Effector memory CD4-positive, alpha-beta T cell (primary cell): ENCODE measurements at regions not wholly inside any gene's neighbourhood (a gene's known extent, or its start where the extent isn't known, plus 50 kb on each side); places are given as distances from the start of the nearest gene placed in this dataset.

ENCODE experiments used
- DNase-seq, 3 donors: peaks; one replicate each; pipeline ENCODE4 v3.0.0-alpha.2; 2020
- H3K27ac ChIP-seq: 2 replicates; pipeline ENCODE4 v1.7.0; 2013; ENCODE audit warnings: mild to moderate bottlenecking, low read length, moderate library complexity; ENCODE audit not compliant: insufficient read depth, poor library complexity, severe bottlenecking
- H3K27me3 ChIP-seq: replicated peaks from 2 replicates; pipeline ENCODE4 v1.7.0; 2013; ENCODE audit warnings: mild to moderate bottlenecking, low read length; ENCODE audit not compliant: insufficient read depth, control insufficient read depth, poor library complexity, severe bottlenecking
- H3K36me3 ChIP-seq: 2 replicates; pipeline ENCODE4 v1.7.0; 2013; ENCODE audit warnings: mild to moderate bottlenecking, low read length, moderate library complexity; ENCODE audit not compliant: control insufficient read depth, insufficient read depth
- H3K4me1 ChIP-seq: 2 replicates; pipeline ENCODE4 v1.7.0; 2013; ENCODE audit warnings: low read length, mild to moderate bottlenecking; ENCODE audit not compliant: control insufficient read depth, insufficient read depth, poor library complexity, severe bottlenecking
- H3K4me3 ChIP-seq: 2 replicates; pipeline ENCODE4 v1.7.0; 2013; ENCODE audit warnings: low read length, low read depth, mild to moderate bottlenecking; ENCODE audit not compliant: insufficient read depth, poor library complexity, severe bottlenecking
- H3K9me3 ChIP-seq: 2 replicates; pipeline ENCODE4 v1.7.0; 2013; ENCODE audit warnings: mild to moderate bottlenecking, low read length, moderate library complexity; ENCODE audit not compliant: control insufficient read depth

- Histone ChIP-seq H3K27ac (no peak overlapping the region), H3K4me1 (no peaks in the 10 kb centered on the region)
Observed at GRCh38 chr10:8998751-8999150, 944.3 kb downstream of the GATA3 start.

GRCh38 chr10:9003122-9003521 is 948.6 kb downstream of the GATA3 start:
- no peak overlapping the region for H3K4me3 ChIP-seq
- H3K27me3 ChIP-seq, result no peaks in the 10 kb centered on the region
- no peaks in the 10 kb centered on the region for H3K4me1 ChIP-seq
- no peak for DNase-seq
- no peaks in the 10 kb centered on the region for H3K9me3 ChIP-seq
- no peaks in the 10 kb centered on the region for H3K36me3 ChIP-seq
- H3K27ac ChIP-seq, result peak overlapping the region; percentile 42

More at GRCh38 chr10:8998751-8999150, 944.3 kb downstream of the GATA3 start:
- no peaks in the 10 kb centered on the region for H3K36me3 ChIP-seq
- DNase-seq, result no peak
- no peak overlapping the region for H3K4me3 ChIP-seq
- H3K27me3 ChIP-seq, result no peaks in the 10 kb centered on the region
- no peaks in the 10 kb centered on the region for H3K9me3 ChIP-seq

GRCh38 chr10:9004736-9005135 is 950.2 kb downstream of the GATA3 start:
- no peak overlapping the region for H3K4me3 ChIP-seq
- no peaks in the 10 kb centered on the region for H3K36me3 ChIP-seq
- H3K27ac ChIP-seq, result peak overlapping the region; percentile 64
- no peak for DNase-seq
- no peaks in the 10 kb centered on the region for H3K9me3 ChIP-seq
- no peaks in the 10 kb centered on the region for H3K27me3 ChIP-seq
- H3K4me1 ChIP-seq, result no peaks in the 10 kb centered on the region

- no peak for DNase-seq
- no peaks in the 10 kb centered on the region for H3K4me1 ChIP-seq
- H3K4me3 ChIP-seq, result no peak overlapping the region
- no peaks in the 10 kb centered on the region for H3K9me3 ChIP-seq
- no peaks in the 10 kb centered on the region for H3K36me3 ChIP-seq
- H3K27me3 ChIP-seq, result no peaks in the 10 kb centered on the region
- H3K27ac ChIP-seq, result no peak overlapping the region
Observed at GRCh38 chr10:9009505-9009904, 955.0 kb downstream of the GATA3 start.

GRCh38 chr10:9010093-9010492 is 955.6 kb downstream of the GATA3 start:
- Histone ChIP-seq H3K4me1 (no peaks in the 10 kb centered on the region), H3K27me3 (no peaks in the 10 kb centered on the region), H3K27ac (peak overlapping the region; percentile 5), H3K36me3 (no peaks in the 10 kb centered on the region), H3K9me3 (no peaks in the 10 kb centered on the region), H3K4me3 (no peak overlapping the region)
- peak in 1 of 3 donors; percentile 15 for DNase-seq

- no peak for DNase-seq
- Histone ChIP-seq H3K27ac (no peak overlapping the region), H3K27me3 (no peaks in the 10 kb centered on the region), H3K36me3 (no peaks in the 10 kb centered on the region), H3K9me3 (no peaks in the 10 kb centered on the region), H3K4me3 (no peak overlapping the region), H3K4me1 (no peaks in the 10 kb centered on the region)
Observed at GRCh38 chr10:9010931-9011670, 956.6 kb downstream of the GATA3 start.

GRCh38 chr10:9012312-9012711 is 957.8 kb downstream of the GATA3 start:
- H3K4me1 ChIP-seq, result no peaks in the 10 kb centered on the region
- no peaks in the 10 kb centered on the region for H3K9me3 ChIP-seq
- DNase-seq, result no peak
- no peak overlapping the region for H3K27ac ChIP-seq
- no peaks in the 10 kb centered on the region for H3K36me3 ChIP-seq
- H3K4me3 ChIP-seq, result no peak overlapping the region
- H3K27me3 ChIP-seq, result no peaks in the 10 kb centered on the region

GRCh38 chr10:9015005-9015404 is 960.5 kb downstream of the GATA3 start:
- H3K36me3 ChIP-seq, result no peaks in the 10 kb centered on the region
- DNase-seq, result no peak
- H3K27ac ChIP-seq, result peak overlapping the region; percentile 64
- no peaks in the 10 kb centered on the region for H3K4me1 ChIP-seq
- H3K9me3 ChIP-seq, result no peaks in the 10 kb centered on the region
- H3K27me3 ChIP-seq, result no peaks in the 10 kb centered on the region
- no peak overlapping the region for H3K4me3 ChIP-seq

- H3K4me1 ChIP-seq, result no peaks in the 10 kb centered on the region
- no peaks in the 10 kb centered on the region for H3K9me3 ChIP-seq
- no peaks in the 10 kb centered on the region for H3K27me3 ChIP-seq
- H3K4me3 ChIP-seq, result no peak overlapping the region
- no peaks in the 10 kb centered on the region for H3K36me3 ChIP-seq
- peak overlapping the region; percentile 64 for H3K27ac ChIP-seq
- DNase-seq, result no peak
Observed at GRCh38 chr10:9015447-9015846, 961.0 kb downstream of the GATA3 start.

- Histone ChIP-seq H3K4me3 (no peak overlapping the region), H3K27ac (peak overlapping the region; percentile 64), H3K9me3 (no peaks in the 10 kb centered on the region), H3K4me1 (no peaks in the 10 kb centered on the region), H3K27me3 (no peaks in the 10 kb centered on the region), H3K36me3 (no peaks in the 10 kb centered on the region)
- no peak for DNase-seq
Observed at GRCh38 chr10:9016930-9017329, 962.4 kb downstream of the GATA3 start.
